Stimulated activated CD4-positive, alpha-beta T cell treated with anti-CD3 and anti-CD28 coated beads, Interleukin-15, amount 100 ng/mL, for 1 hour (primary cell): ENCODE measurements at regions not wholly inside any gene's neighbourhood (a gene's known extent, or its start where the extent isn't known, plus 50 kb on each side); places are given as distances from the start of the nearest gene placed in this dataset.

Experiments used
- DNase-seq, 2 donors: peaks; one replicate each; pipeline ENCODE4 v3.0.0-alpha.2; 2020; ENCODE audit warnings: low read depth in 1 of 2, low spot score in 1 of 2

DNA sequence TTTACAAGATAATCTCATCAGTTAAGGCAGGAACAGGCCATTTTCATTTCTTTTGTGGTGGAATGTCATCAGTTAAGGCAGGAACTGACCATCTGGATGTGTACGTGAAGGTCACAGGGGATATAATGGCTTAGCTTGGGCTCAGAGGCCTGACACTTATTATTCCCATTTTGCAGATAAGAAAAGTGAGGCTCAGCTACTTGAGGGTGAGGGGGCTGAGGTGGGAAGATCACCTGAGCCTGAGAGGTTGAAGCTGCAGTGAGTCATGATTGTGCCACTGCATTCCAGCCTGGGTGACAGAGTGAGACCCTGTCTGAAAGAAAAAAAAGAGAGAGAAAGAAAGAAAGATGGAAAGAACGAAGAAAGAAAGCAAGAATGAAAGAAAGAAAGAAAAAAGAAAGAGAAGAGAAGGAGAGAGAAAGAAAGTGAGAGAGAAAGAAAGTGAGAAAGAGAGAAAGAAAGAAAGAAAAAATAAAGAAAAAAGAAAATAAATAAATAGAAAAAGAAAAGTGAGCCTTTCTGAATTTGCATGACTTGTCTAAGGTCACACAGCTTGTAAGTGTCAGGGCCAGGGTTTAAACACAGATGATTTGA is 142.0 kb downstream of the TMEM30B start:
- DNase-seq = no peak

GRCh38 chr14:61132894-61133293 is 148.2 kb downstream of the TMEM30B start:
- DNase-seq = no peak

GRCh38 chr14:61132336-61132735 is 148.8 kb downstream of the TMEM30B start:
- no peak for DNase-seq

- DNase-seq = no peak
These were observed 149.6 kb downstream of the SLC38A6 start for GRCh38 chr14:61130512-61131260.

DNA sequence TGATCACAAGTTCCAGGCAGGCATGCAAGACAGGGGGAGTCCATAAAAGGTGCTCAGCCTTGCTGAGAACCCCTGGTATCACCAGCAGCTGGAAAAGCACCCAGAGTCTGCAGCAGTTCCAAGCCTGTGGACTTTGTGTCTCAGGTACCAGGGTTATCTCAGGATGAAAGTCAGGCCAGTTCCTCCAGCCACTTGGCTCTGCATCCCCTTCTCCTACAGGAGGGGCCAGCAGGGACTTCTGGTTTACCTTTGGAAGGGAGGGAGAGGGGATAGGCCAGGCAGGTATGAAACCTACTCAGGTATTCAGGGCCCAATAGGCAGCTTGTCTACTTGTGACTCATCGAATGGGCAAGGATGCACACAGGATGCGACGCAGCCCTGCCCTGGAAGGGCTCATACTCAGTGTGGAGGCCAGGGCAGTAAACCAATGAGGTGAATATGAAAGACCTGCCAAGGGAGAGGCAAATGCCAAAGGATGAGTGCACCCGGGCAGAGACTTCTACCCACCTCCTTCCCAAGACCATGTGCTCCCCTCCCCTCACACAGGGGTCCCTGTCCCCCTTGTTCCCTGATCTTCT is 148.2 kb downstream of the SLC38A6 start:
- DNase-seq = no peak

- DNase-seq = no peak
These were observed 147.5 kb downstream of the SLC38A6 start for GRCh38 chr14:61128382-61129167.

DNA sequence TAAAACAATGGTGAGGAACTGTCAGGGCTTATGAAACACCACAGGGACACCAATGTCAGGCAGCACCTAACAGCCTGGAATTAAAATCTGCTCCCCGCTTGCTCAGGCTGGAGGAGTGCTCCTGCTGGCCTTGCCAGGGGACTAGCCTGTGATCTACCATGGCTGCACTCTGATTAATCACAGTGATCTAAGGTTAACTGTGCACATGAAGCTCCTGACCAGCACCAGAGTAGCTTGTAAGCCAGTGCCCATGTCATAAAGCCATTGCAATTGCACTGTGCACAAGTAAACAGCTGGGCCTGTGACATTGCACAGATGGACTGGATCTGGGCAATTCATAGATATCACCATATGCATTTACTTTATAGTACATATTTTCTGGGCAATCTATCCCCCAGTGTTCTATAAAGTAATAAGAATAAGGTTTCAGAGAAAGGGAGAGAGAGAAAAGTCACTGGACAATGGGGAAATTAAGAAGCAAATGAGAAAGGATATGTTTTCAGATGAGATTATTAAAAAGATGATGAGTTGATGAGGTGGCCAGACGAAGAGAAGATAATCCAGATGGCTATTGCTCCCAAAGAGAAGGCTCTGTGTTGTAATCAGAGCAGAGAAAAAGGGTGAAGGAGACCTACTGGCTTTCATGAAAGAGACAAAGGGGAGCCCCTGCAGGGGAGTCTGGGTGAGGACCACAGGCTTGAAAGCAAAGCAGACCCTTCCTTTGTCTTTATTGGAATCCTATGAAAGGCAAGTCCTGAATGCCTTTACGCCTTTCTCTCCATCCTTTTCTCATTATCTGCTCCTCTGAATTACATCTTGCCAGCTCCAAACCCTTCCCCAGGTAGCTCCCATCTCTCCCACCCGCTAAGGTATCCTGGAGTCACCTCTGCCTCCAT is 145.8 kb downstream of the SLC38A6 start:
- no peak for DNase-seq

- DNase-seq = no peak
These were observed 145.0 kb downstream of the SLC38A6 start for GRCh38 chr14:61125867-61126572.

- DNase-seq = no peak
These were observed 144.2 kb downstream of the SLC38A6 start for GRCh38 chr14:61125041-61125866.

GRCh38 chr14:61122862-61123261 is 141.8 kb downstream of the SLC38A6 start:
- DNase-seq = no peak

- DNase-seq = no peak
These were observed 140.3 kb downstream of the SLC38A6 start for GRCh38 chr14:61121355-61121787.

DNA sequence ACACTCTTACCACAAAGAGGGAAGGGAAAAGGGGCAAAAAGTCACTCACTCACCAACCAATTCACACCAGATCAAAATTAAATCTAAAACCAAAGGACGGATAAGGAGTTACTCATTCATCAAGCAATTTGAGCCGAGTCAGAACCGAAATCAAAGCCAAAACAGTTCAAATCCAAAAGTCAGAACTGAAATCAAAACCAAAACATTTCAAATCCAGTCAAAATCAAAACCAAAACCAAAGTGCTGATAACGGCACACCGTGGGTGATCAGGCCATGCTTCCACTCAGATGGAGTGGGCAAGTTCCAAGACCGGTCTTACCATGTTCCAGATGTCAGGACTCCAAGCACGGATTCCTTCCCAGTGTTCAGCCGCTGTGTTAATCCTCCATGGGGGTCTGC is 139.5 kb downstream of the SLC38A6 start:
- no peak for DNase-seq

DNA sequence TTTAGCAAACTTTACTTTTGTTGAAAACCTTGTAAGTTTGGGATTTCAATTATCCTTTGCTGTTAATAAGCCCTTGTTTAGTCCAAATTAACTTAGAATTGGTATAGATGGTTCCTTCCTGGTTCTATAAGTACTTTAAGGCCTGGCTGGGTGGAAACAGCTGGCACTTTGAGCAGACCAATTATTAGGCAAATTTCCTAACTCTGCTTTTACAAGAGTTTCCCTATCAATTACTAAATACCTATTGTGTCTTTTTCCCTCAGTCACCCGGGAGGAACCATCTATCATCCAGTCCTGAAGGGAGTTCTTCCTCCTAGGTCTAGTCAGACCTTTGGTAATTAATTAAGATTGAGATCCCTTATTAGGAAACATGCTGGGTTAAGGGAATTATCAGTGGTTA is 138.0 kb downstream of the SLC38A6 start:
- DNase-seq = no peak

DNA sequence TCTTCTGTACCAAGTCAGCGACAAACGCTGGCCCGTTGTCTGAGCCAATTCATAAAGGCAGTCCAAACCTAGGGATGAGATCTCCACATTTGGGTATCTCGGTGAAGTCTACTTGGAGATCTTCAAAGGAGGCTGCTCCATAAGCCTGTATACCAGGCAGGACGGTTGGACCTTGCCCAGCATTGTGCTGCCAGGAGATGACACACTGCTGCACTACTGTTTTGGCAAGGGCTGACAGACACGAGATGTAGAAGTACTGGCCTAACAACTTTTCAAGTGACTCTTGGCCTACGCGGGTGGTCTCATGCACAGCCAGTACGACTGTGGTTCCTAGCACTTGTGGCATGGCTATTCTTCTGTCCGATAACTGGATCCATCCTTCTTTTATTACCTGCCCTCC is 135.3 kb downstream of the SLC38A6 start:
- no peak for DNase-seq

GRCh38 chr14:61113561-61114225 is 132.6 kb downstream of the SLC38A6 start:
- DNase-seq = no peak

DNA sequence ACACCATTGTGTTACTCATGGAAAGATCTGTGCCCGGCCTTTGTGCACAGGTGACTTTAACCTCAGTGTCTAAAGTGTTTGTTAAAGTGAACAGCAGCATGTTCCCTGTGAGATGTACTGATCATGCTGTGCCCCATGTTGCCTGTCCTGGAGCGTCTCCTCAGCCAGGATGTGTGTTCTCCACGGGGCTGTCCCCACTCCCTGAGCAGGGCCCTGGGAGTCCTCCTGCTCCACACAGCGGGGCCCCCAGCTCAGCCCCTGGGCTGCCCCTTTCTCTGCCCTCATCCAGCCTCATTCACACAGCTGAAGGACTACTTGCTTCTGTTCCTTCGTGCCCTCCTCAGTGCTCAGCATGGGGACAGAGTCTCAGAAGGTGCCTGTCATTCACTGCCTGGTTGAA is 131.5 kb downstream of the SLC38A6 start:
- no peak for DNase-seq

- no peak for DNase-seq
These were observed 130.7 kb downstream of the SLC38A6 start for GRCh38 chr14:61111731-61112130.

- DNase-seq = no peak
These were observed 130.2 kb downstream of the SLC38A6 start for GRCh38 chr14:61111209-61111665.
